Mucosa of descending colon (tissue), 3 donors: ENCODE measurements at regions not wholly inside any gene's neighbourhood (a gene's known extent, or its start where the extent isn't known, plus 50 kb on each side); places are given as distances from the start of the nearest gene placed in this dataset.

ENCODE experiments used
- ATAC-seq: fragments of 200-7000 bp; cut with Tn5 transposase; one replicate; pipeline ENCODE4 v1.9.1; 2020; ENCODE audit warnings: mild to moderate bottlenecking, moderate library complexity
- DNase-seq, 3 donors: peaks; one replicate each; pipeline ENCODE4 v3.0.0-alpha.2; 2020
- H3K36me3 ChIP-seq: fragments of 200-600 bp; one replicate; pipeline ENCODE4 v1.8.0; 2021; ENCODE audit warnings: low read depth, mild to moderate bottlenecking
- H3K4me1 ChIP-seq: fragments of 200-600 bp; one replicate; pipeline ENCODE4 v1.8.0; 2021; ENCODE audit warnings: low read depth, mild to moderate bottlenecking
- H3K4me3 ChIP-seq: fragments of 200-600 bp; one replicate; pipeline ENCODE4 v1.8.0; 2021; ENCODE audit warnings: mild to moderate bottlenecking
- H3K9me3 ChIP-seq: fragments of 200-600 bp; one replicate; pipeline ENCODE4 v1.8.0; 2021; ENCODE audit warnings: mild to moderate bottlenecking
- intact Hi-C, 2 donors: fragments of 100-400 bp; cut with DNase I in 1 of 2; cut with micrococcal nuclease in 1 of 2; formaldehyde crosslinking; loops; one replicate each; pipeline versions ENCODE4 v1.11.0 to v1.11.1; 2022; cut with DNase I, micrococcal nuclease
- TF ChIP-seq, protein P1 (sequence below): fragments of 200-600 bp; IDR thresholded peaks from one replicate; pipeline ENCODE4 v1.8.0; 2022; ENCODE audit warnings: antibody characterized with exemption, mild to moderate bottlenecking
- donor health status: DM: no; HTN: no; CAD: no; lungs with moderate emphysema.
- donor health status: DM: no; HTN: no; CAD: no.
- donor health status: DM: no; HTN: yes; CAD: no.

DNA sequence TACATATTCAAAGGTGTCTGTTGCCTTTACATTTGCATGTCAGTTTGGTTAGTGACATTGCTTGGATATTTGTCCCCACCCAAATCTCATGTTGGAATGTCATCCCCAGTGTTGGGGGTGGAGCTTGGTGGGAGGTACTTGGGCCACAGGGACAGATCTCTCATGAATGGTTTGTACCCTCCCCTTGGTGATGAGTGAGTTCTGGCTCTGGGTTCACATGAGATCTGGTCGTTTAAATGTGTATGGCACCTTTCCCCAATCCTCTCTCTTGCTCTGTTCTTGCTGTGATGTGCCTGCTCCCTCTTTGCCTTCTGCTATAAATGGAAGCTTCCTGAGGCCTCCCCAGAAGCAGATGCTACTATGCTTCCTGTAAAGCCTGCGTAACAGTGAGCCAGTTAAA is 207.9 kb upstream of the DIO3 start:
- peaks cover 2% of the 10 kb centered on the region for H3K9me3 ChIP-seq
- H3K36me3 ChIP-seq: no peaks in the 10 kb centered on the region
- ATAC-seq: no peak
- no peak for DNase-seq
- H3K4me3 ChIP-seq: no peak overlapping the region
- intact Hi-C loops: no loop called here
- H3K4me1 ChIP-seq: no peaks in the 10 kb centered on the region
- TF ChIP-seq, protein P1, sequence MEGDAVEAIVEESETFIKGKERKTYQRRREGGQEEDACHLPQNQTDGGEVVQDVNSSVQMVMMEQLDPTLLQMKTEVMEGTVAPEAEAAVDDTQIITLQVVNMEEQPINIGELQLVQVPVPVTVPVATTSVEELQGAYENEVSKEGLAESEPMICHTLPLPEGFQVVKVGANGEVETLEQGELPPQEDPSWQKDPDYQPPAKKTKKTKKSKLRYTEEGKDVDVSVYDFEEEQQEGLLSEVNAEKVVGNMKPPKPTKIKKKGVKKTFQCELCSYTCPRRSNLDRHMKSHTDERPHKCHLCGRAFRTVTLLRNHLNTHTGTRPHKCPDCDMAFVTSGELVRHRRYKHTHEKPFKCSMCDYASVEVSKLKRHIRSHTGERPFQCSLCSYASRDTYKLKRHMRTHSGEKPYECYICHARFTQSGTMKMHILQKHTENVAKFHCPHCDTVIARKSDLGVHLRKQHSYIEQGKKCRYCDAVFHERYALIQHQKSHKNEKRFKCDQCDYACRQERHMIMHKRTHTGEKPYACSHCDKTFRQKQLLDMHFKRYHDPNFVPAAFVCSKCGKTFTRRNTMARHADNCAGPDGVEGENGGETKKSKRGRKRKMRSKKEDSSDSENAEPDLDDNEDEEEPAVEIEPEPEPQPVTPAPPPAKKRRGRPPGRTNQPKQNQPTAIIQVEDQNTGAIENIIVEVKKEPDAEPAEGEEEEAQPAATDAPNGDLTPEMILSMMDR: no peak

DNA sequence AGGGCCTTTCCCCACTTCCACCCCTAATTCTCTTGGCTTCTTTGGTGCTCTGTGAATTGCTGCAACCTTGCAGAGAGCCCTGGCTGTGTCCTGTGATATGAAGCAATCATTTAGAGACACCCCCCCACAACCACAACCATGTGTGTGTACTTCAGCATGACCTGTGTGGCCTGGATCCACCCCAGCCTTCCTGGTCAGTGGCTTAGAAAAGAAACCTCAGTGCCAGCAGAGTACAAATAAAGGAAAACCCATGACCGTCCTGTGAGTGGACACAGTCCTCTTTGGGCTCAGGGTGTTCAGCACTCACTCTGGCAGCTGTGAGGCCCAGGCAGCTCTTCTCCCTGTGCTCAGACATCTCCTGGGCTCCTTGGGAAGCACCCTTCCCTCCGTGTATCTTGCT is 206.6 kb upstream of the DIO3 start:
- no peaks in the 10 kb centered on the region for H3K4me1 ChIP-seq
- DNase-seq (no peak), ATAC-seq (no peak)
- TF ChIP-seq, protein P1: no peak
- no peaks in the 10 kb centered on the region for H3K36me3 ChIP-seq
- H3K9me3 ChIP-seq: no peaks in the 10 kb centered on the region
- intact Hi-C loops: no loop called here
- no peak overlapping the region for H3K4me3 ChIP-seq

DNA sequence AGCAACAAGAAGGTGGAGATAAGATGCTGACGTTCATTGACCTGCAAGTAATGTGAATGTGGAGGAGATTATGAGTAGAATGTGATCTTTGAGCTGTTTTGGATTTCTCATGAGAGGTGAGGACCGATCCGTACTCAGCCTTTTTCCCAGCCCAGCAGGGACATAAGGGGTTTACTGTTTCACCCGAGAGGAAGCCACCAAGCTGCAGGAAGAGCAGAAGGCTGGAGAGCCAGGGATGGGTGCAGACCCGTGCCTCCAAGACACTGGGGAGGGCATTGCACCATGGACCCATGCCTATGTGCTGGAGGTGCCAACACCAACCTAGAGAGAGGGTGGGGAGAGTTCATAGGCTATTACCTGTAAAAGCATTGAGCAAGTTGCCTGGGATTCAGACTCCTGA is 206.0 kb upstream of the DIO3 start:
- Histone ChIP-seq H3K4me1 (no peaks in the 10 kb centered on the region), H3K4me3 (no peak overlapping the region), H3K9me3 (no peaks in the 10 kb centered on the region), H3K36me3 (no peaks in the 10 kb centered on the region)
- ATAC-seq (no peak), DNase-seq (no peak)
- intact Hi-C loops: no loop called here
- TF ChIP-seq, protein P1: no peak

DNA sequence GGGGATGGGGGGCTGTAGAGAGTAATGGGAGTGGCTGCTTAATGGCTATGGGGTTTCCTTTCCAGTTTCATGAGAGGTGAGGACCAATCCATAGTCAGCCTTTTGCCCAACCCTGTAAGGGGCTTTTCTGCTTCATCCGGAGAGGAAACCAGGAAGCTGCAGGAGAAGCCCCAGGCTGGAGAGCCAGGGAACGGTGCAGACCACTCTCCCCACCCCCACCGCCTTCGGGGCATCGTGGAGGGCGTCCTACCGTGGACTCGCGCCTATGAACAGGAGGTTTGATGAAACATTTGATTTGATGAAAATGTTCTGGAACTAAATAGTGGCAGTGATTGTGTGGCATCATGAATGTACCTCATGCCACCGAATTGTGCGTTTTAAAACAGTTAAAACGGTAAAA is 204.3 kb upstream of the DIO3 start:
- DNase-seq: no peak
- Histone ChIP-seq H3K9me3 (no peaks in the 10 kb centered on the region), H3K4me3 (no peak overlapping the region), H3K36me3 (no peaks in the 10 kb centered on the region), H3K4me1 (no peaks in the 10 kb centered on the region)
- no peak for ATAC-seq
- intact Hi-C loops: no loop called here
- TF ChIP-seq, protein P1: no peak

DNA sequence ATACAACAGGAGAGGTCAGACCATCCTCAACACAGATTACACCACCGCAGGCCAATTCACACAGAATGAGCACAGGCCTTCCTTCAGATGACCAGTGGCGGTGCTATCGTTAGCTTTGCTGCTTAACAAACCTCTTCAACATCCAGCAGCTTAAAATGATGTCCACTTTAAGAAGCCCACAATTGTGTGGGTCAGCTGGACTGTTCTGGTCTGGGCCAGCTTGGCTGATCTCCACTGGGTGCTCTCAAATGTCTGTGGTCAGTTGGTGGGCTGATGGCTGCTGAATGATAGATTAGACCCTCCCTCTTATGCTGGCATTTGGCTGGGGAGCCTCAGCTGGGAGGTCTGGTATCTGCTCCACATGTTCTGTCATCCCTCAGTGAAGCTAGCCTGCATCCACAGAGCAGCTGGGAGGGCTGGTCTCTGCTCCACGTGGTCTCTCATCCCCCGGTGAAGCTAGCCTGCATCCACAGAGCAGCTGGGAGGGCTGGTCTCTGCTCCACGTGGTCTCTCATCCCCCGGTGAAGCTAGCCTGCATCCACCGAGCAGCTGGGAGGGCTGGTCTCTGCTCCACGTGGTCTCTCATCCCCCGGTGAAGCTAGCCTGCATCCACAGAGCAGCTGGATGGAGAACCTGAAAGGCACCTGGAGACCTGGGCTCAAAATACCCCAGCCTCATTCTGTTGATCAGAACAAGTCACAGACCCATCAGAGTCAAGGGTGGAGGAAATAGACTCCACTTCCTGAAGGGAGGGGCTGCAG is 203.6 kb upstream of the DIO3 start:
- no peaks in the 10 kb centered on the region for H3K4me1 ChIP-seq
- DNase-seq (no peak), ATAC-seq (no peak)
- TF ChIP-seq, protein P1: no peak
- H3K36me3 ChIP-seq: no peaks in the 10 kb centered on the region
- no peak overlapping the region for H3K4me3 ChIP-seq
- no peaks in the 10 kb centered on the region for H3K9me3 ChIP-seq
- intact Hi-C loops: no loop called here
